HG02885 (cell line): ENCODE measurements at regions not wholly inside any gene's neighbourhood (a gene's known extent, or its start where the extent isn't known, plus 50 kb on each side); places are given as distances from the start of the nearest gene placed in this dataset.
A peak's percentile ranks its signal among the peaks of the same experiment; 100 is the strongest.
"Not testable (repeated sequence)": the region's sequence is repeated elsewhere in the genome, so short reads cannot be mapped to it uniquely, and the experiment has no call there.

ENCODE experiments used
- ATAC-seq: cut with Tn5 transposase; IDR thresholded peaks from one replicate; pipeline ENCODE4 v1.9.1; 2021; ENCODE audit warnings: mild to moderate bottlenecking; ENCODE audit not compliant: unreplicated experiment, poor library complexity

DNA sequence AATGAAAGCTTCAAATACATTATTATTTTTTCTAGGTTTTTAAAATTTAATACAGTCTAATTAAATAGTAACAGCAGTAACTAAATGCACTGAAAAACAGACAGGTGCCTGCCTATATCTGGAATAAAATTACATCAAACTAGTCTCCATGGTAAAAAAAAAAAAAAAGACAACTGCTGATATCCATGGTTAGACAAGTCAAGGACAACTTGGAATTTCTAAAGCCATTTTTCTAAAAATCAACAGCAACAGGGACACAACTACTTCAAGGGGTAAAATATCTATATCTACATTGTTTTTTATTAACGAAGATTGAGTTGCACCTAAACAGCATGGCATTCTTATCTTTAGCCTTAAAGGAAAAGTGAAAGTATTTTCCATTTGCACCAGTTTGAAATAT, 74.7 kb upstream of the VPREB1 start:
- ATAC-seq: no peak

- no peak for ATAC-seq
Observed at GRCh38 chr22:22168941-22169867, 75.4 kb upstream of the VPREB1 start.

DNA sequence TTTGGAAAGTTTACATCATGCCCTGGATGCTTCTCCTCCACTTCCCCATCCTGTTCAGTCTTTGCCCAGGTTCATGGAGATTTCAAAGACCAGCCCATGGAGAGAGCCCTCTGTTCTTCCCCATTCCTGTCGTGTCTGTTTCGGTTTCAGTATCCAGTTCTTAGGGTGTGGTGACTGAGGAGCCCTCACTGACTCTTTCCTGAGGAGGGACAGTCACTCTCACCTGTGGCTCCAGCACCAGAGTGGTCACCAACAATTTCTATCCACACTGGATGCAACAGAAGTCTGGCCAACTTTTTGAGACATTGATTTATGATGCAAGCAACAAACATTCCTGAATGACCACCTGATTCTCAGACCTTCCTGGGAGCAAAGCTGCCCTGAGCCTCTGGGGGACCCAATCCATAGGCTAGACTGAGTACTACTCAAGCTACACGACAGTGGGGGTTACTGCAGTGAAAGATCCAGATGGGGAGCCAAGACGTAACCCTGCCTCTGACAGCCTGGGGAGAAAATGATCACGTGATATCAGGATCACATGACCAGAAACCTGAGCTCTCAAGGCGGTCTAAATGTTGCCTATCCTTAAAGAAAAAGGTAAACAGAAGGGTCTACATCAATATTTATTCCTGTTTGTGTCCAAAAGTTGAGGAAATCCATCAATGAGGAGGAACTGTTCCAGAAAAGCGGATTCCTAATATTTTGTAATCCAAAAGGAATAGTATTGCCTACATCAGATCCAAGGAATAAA, 76.2 kb upstream of the VPREB1 start:
- ATAC-seq: peak; percentile 39

- peak; percentile 78 for ATAC-seq
Observed at GRCh38 chr22:22167791-22168189, 76.8 kb upstream of the VPREB1 start.

- ATAC-seq: no peak
Observed at GRCh38 chr22:22166941-22167713, 77.5 kb upstream of the VPREB1 start.

GRCh38 chr22:22165936-22166710, 78.5 kb upstream of the VPREB1 start:
- ATAC-seq: no peak

DNA sequence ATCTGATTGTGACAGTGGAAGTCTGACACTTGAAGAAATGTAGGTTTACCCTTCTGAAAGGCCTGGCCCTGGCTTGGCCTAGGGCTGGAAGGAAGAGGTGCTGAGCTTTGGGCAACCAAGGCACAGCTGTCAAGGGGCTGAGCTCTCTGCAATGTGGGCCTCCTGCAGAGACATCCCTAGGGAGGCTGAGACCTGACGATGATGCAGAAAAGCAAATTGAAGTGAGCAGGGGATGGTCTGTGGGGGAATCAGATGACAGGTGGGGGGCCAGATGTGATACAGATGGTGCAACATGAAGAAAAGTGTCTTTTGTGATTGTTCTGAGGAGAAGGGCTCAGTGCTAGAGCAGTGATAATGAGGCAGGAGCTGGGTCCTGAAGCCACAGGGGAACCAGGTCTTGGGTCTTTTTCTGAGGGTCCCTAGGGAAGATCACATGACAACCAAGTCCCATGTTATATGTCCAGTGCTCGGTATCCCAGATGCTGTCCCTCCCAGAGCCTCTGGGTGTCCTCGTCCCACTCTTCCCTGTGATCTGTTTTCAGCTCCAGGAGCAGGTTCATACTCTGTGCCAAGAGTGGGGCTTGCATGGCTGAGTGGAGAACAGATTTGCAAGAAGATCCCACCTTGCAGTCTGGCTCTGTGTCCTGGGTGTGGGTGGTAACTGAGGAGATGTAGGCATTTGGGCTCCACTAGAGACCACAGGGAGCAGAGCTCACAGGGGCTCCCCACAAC, 79.9 kb upstream of the VPREB1 start:
- ATAC-seq: no peak

- peak; percentile 83 for ATAC-seq
Observed at GRCh38 chr22:22161924-22162851, 82.4 kb upstream of the VPREB1 start.

GRCh38 chr22:22160768-22161167, 83.8 kb upstream of the VPREB1 start:
- ATAC-seq: not testable (repeated sequence)

DNA sequence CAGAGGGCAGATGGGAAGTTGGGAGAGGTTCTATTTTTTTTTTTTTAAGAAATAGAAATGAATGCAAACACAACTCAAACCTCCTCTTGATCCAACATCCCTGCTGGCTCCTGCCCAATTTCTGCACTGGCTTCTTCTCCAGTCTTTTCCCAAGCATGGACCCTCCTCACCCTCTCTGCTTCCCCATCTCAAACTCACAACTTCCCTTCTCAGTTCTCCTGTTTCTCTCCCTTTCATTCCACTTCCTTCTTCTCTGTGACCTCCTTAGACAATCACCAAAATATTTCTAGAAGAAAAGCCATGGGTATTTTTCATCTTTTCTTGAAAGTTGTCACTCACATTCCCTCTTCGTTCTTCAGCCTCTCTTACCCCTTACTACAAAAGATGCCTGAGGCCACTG, 85.2 kb upstream of the VPREB1 start:
- no peak for ATAC-seq

GRCh38 chr22:22158965-22159364, 85.6 kb upstream of the VPREB1 start:
- no peak for ATAC-seq

GRCh38 chr22:22158207-22158816, 86.3 kb upstream of the VPREB1 start:
- ATAC-seq: no peak

DNA sequence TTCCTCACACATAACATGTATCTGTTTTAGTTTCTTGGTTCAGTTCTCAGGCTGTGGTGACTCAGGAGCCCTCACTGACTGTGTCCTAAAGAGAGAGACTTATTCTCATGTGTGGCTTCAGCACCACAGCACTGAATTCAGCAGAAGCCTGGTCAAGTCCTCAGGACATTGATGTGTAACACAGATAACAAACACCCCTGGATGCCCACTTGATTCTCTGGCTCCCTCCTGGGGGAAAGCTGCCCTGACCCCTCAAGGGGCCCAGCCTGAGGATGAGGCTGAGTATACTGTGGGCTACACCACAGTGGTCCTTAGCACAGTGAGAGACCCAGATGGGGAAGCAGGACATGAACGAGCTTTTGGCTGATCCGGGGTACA, 87.2 kb upstream of the VPREB1 start:
- ATAC-seq: peak; percentile 26

GRCh38 chr22:22156716-22157347, 87.8 kb upstream of the VPREB1 start:
- ATAC-seq: peak; percentile 66

DNA sequence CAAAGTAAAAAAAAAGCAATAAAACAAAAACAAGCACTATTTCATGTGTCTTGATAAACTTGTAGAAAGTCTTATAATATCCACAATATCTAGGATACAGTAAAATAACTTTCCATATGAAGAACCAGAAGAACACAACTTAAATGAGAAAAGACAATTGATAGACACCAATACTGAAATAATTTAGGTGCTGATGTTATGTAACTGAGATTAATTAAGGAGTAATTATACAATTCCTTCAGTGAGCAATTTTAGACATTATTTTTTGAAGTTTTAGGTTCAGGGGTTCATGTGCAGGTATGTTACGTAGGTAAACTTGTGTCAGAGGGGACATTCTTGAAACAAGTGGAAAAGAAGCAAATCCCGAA, 88.3 kb upstream of the VPREB1 start:
- ATAC-seq: no peak

GRCh38 chr22:22155607-22156006, 89.0 kb upstream of the VPREB1 start:
- ATAC-seq: no peak

DNA sequence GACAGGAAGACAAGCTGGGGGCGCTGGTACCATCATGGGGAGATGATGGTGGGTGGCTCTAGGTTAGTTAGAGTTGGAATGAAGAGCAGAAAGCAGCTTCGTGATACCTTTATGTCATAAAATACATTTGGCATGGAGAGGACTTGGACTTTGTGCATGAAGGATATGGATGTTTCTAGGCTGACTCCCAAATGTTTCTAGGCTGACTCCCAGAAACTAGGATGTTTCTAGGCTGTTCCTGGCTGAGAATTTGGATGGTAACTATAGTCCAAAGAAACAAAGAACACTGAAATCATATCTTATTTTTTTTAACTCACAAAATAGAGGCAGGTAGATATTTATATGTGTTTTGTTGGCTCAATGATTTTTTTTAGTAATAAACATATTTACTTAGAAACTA, 89.4 kb upstream of the VPREB1 start:
- ATAC-seq: no peak

DNA sequence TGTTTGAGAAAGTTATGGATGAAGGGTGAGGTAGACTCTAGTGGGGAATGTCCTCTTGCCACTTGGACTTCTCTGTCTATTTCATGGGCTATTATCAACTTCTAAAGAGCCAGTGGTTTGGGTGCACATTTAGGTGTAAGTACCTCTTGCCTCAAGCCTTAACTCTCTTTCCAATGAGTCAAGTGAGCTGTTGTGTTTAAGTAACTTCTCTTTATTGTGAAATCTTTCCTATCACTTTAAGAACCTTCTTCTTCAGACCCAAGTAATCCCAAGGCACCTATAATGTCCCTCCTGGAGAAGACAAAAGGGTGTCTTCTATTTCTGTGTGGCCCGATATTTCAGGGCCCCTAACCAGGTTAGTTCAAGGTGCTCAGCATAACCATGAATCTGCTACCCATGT, 90.5 kb upstream of the VPREB1 start:
- no peak for ATAC-seq
